LNCAP (cell line): ENCODE measurements at regions not wholly inside any gene's neighbourhood (a gene's known extent, or its start where the extent isn't known, plus 50 kb on each side); places are given as distances from the start of the nearest gene placed in this dataset.

ENCODE experiments used
- TF ChIP-seq, protein P1 (sequence below): fragments of 450-650 bp; IDR thresholded peaks from 2 replicates; pipeline ENCODE4 v1.5.1; 2017; ENCODE audit warnings: mild to moderate bottlenecking

DNA sequence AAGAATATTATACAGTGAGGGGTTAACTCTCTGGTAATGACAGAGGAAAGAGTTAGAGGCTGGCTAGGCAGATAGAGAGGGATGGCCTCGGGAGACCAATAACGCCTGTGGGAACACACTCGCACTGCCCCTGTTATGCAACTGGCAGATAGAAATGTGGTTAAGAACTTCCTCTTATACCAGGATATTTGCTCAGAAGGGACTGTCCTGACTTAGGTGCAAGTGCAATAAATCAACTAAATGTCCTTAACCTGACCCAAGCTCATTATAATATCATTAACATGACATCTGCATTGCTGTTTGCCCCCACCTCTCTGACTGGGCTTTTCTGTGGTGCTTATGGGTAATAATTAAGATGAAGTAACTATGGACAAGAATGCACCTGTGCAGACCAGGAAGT, 1518.0 kb downstream of the NCAM2 start:
- TF ChIP-seq, protein P1, sequence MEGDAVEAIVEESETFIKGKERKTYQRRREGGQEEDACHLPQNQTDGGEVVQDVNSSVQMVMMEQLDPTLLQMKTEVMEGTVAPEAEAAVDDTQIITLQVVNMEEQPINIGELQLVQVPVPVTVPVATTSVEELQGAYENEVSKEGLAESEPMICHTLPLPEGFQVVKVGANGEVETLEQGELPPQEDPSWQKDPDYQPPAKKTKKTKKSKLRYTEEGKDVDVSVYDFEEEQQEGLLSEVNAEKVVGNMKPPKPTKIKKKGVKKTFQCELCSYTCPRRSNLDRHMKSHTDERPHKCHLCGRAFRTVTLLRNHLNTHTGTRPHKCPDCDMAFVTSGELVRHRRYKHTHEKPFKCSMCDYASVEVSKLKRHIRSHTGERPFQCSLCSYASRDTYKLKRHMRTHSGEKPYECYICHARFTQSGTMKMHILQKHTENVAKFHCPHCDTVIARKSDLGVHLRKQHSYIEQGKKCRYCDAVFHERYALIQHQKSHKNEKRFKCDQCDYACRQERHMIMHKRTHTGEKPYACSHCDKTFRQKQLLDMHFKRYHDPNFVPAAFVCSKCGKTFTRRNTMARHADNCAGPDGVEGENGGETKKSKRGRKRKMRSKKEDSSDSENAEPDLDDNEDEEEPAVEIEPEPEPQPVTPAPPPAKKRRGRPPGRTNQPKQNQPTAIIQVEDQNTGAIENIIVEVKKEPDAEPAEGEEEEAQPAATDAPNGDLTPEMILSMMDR, result no peak

- TF ChIP-seq, protein P1, result no peak
Measured at GRCh38 chr21:22535630-22536029, 1537.4 kb downstream of the NCAM2 start.

GRCh38 chr21:22536509-22536908, 1538.3 kb downstream of the NCAM2 start:
- TF ChIP-seq, protein P1, result no peak

GRCh38 chr21:22544747-22545146, 1546.5 kb downstream of the NCAM2 start:
- TF ChIP-seq, protein P1, result no peak

GRCh38 chr21:22552390-22552789, 1554.2 kb downstream of the NCAM2 start:
- TF ChIP-seq, protein P1, result no peak

- TF ChIP-seq, protein P1, result no peak
Measured at GRCh38 chr21:22554690-22555316, 1556.6 kb downstream of the NCAM2 start.

DNA sequence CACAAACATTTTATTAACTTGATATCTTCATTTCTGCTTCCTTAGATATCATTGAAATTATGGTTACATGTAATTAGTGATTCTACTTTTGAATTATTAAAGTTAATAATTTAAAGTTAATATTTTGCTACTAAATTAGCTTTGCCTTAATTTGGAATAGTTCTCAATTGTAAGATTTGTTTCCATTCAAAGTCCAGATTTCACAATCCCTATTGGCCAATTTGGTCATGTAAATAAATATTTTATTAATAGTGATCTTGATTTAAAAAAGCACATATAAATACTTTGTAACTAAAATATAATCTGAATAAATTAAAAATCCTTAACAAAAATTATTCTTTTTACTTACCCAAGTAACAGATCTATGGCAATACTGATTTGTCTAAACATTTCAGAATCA, 1558.6 kb downstream of the NCAM2 start:
- TF ChIP-seq, protein P1, result no peak

DNA sequence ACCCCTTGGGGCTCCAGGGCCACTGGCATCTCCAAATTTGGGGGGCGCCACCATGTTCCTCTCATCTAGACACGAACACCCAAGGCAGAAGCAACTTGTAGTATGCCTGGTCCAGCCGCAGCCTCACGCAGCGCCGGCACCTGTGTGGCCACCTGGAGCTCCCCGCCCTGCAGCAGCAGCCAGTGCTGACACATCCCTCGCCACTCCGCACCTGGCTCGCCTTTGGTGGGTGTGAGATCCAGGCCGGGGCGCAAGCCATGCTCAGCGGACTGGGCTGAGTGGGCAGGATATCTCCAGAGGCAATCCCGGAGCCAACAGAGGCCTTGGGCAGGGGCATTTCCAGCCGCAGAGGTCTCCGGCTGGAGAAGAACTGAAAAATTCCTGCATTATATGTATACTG, 1563.7 kb downstream of the NCAM2 start:
- TF ChIP-seq, protein P1, result no peak
